ENCODE measurements at regions not wholly inside any gene's neighbourhood (a gene's known extent, or its start where the extent isn't known, plus 50 kb on each side); places are given as distances from the start of the nearest gene placed in this dataset.
"Not testable (repeated sequence)": the region's sequence is repeated elsewhere in the genome, so short reads cannot be mapped to it uniquely, and the experiment has no call there.

DNA sequence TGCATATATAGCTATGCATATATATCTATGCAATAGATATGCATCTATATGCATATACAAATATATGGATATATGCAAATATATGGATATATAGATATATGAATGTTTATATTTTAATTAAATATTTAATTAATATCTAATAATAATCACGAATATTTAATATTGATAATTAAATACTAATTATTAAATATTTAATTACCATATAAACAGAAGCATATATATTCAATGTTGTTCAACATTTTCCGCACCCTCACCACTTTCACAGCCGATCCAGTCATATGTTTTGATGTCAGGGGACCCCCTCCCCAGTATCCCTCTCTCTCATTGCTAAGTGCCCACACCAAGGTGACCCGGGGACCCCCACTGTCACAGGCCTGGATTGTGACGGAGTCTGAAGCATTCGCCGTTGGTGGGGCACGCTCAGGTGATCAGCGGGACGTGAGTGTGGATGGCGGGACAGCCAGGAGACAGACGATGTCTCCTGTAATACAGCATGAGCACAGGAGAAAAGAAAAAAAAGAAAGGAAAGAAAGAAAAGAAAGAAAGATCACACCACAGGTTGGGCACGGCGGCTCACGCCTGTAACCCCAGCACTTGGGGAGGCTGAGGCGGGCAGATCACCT, 199.7 kb downstream of the CRLF2 start:
- no peak for DNase-seq

DNA sequence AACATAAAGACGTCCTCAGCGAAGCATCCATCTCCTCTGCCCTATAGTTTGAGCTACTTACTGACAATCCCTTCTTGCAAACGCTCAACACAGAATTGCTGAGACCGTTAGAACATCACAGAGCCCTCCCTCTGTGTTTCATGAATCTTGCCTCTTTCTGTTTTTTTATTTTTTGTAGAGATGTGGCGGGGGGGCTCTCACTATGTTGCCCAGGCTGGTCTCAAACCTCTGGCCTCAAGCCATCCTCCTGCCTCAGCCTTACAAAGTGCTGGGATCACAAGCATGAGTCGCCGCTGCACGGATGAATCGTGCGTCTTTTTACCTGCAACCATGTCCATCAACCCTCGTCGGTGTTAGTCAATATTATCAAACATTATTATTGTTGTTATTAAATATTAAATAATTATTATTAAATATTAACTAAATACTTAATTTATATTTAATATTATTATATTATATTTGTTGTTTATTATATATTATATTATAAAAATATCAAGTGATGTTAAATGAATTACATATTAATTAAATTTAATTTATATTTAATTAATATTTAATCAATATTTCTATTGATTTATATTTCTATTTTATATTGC, 200.7 kb downstream of the CRLF2 start:
- no peak for DNase-seq

DNA sequence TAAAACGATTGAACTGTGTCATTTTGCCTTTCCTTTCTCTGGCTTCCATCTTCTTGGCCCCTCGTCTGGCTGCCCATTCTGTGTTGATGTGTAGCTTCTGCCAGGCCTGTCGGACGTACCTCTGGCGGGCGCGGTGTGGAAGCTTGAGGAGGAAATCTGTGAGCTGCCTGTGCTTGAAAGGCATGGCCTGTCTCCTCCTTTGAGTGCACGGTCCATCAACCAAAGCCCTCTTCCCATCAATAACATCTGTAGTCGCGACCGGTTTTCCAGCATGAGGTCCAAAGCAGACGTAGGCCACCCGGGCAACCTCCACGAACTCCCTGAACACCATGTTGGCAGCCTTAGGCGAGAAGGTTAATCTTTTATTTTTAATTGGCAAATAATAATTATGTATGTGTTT, 202.7 kb downstream of the CRLF2 start:
- DNase-seq = no peak

DNA sequence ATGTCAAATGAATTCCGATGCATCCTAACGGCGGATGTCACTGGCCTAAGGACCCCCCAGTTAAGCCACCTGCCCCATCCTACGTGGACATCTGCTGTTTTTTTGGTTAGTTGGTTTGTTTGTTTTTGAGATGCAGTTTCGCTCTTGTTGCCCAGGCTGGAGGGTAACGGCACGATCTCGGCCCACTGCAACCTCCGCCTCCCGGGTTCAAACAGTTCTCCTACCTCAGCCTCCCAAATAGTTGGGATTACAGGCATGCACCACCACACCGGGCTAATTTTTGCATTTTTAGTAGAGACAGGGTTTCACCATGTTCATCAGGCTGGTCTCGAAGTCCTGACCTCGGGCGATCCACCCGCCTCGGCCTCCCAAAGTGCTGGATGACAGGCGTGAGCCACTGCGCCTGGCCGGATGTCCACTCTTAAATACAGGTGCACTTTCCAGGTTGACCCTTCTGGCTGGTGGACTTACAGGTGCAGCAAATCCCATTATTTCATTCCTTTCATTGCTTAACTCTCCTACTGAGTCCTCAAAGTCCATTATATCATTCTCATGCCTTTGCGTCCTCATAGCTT, 206.2 kb downstream of the CRLF2 start:
- DNase-seq = no peak

DNA sequence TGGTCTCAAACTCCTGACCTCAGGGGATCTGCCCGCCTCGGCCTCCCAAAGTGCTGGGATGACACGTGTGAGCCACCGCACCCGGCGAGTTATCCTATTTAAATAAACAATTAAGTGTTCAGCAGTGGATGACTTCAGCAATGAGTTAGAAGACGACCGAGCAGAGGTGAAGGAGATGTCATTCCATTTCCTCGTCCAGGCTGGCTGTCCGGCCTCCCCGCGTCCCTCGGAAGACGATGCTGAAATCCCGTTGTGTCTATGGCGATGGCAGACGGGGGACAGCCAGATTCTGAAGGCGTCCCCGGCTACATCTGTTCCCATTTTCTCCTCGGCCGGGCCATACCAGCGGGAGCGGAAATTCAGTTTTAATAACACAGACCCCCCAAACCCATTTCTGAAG, 209.8 kb downstream of the CRLF2 start:
- DNase-seq = no peak

GRCh38 chrX:997631-998137, 214.8 kb downstream of the CRLF2 start:
- DNase-seq = no peak

GRCh38 chrX:994780-995179, 217.7 kb downstream of the CRLF2 start:
- no peak for DNase-seq

DNA sequence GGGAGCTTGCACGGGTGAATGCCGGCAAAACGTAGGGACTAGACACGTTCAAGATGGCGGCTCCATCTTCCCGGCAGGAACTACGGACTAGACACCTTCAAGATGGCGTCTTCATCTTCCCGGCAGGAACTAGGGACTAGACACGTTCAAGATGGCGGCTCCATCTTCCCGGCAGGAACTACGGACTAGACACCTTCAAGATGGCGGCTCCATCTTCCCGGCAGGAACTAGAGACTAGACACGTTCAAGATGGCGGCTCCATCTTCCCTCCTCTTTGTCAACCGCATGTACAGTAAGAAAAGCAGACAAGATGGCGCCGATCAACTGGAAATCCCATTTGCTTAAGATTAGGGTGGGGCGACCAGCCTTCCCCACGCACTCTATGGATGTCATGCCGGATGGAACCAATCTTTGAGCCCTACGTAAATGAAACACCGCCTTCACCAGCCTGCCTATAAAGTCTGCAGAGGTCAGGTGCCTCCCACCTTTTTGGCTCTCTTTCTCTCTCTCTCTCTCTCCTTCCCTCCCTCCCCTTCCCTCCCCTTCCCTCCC, 222.4 kb downstream of the CRLF2 start:
- peak; percentile 71 for DNase-seq

- not testable (repeated sequence) for DNase-seq
Measured at GRCh38 chrX:988530-988929, 223.9 kb downstream of the CRLF2 start.

- no peak for DNase-seq
Measured at GRCh38 chrX:981791-982626, 230.4 kb downstream of the CRLF2 start.

DNA sequence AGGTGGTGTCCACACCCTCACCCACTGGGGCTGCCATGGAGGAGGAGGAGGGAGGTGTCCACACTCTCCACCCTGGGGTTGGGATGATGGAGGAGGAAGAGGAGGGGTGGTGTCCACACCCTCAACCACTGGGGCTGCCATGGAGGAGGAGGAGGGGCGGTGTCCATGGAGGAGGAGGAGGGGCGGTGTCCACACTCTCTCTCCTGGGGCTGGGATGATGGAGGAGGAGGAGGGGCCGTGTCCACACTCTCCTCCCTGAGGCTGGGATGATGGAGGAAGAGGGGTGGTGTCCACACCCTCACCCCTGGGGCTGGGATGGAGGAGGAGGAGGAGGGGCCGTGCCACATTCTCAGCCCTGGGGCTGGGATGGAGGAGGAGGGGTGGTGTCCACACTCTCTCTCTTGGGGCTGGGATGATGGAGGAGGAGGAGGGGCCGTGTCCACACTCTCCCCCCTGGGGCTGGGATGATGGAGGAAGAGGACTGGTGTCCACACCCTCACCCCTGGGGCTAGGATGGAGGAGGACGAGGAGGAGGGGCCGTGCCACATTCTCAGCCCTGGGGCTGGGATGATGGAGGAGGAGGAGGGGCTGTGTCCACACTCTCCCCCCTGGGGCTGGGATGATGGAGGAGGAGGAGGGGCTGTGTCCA, 231.7 kb downstream of the CRLF2 start:
- DNase-seq = no peak

DNA sequence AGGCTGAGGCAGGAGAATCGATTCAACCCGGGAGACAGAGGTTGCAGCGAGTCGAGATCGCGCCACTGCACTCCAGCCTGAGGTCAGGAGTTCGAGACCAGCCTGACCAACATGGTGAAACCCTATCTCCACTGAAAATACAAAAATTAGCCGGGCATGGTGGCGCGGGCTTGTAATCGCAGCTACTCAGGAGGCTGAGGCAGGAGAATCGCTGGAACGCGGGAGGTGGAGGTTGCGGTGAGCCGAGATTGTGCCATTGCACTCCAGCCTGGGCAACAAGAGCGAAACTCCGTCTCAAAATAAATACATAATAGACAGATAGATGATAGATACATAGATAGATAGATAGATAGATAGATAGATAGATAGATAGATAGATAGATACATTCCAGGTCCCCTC, 233.3 kb downstream of the CRLF2 start:
- DNase-seq = not testable (repeated sequence)

GRCh38 chrX:973010-973632, 239.3 kb downstream of the CRLF2 start:
- no peak for DNase-seq

DNA sequence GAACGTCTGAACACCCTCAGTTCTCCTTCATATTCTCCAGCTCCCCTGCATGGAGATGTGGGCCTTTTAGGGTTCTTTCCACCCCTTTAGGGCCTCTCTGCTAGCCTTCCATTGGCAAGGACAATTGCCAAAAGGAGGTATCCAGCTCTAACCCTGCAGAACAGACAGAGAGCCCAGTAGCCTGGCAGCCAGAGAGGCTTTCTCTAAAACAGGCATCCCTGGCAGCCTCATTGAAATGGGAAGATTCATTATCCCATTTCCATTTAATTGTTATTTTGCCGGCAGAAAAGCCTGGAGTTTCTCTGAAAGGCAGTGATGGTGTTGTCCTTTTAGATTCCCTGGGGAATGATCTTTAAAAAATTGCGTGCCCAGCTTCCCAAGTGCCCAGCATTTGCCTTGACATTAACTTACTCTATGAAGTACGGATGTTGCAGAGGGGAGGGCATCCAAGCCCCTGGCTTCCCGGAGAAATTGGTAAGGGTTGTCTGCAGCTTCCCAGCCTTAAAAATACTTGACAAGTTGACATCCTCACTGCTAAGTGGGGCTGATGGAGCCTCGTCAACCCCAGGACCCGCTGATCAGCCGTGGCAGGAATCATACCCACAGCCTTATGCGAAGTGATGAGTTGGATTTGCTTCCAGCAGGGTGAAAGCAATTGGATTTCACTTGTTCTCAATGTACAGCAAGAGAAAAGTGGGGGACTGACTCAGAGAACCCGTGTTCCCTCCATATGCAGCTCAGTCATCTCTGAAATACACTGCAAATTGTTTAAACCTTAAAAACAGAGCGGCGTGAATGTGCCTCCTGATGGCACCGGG, 244.1 kb downstream of the CRLF2 start:
- DNase-seq = no peak

- DNase-seq = no peak
Measured at GRCh38 chrX:966396-967070, 245.9 kb downstream of the CRLF2 start.

DNA sequence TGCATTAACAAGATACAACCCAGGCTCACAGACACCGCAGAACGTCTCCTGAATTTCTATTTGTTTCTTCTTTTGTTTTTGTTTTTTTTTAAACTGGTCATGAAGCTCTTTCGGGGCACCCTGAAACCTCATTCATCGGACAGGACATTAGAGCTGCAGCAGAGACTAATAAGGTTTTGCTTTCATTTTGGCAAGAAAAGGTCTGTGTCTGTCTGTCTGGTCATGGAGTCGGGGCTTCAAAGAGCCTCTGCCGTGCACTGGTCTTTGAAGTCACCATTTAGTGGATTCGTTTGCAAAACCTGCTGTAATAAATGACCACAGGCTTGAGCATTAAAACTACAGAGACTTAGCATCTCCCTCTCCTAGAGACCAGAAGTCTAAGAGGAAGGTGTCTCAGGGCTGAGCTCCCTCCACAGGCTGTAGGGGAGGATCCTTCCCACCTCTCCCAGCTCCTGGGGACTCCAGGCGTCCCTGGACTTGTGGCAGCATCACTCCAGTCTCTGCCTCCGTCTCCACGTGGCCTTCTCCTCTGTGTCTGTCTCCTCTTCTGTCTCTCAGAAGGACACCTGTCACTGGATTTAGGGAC, 247.5 kb downstream of the CRLF2 start:
- no peak for DNase-seq

DNA sequence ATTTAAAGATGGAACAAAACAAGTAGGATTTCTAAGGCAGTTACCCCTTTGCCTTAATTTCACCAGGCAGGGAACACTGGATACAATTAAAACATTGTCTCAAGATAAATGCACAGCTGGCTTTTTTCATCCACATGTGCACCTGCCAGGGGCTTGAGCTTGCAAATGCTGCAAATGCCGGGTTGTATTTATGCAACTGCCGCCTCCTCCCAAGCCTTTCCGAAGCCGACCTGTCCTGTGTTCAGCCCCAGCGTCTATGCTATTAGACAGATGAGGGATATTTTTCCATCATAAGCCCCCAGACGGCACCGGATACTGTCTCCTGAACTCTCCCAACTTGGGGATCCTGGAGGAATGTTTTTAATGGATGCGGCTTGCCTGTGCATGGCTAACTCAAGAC, 251.6 kb downstream of the CRLF2 start:
- DNase-seq = no peak

GRCh38 chrX:959595-959994, 252.9 kb downstream of the CRLF2 start:
- no peak for DNase-seq

GRCh38 chrX:955168-955781, 257.2 kb downstream of the CRLF2 start:
- DNase-seq = not testable (repeated sequence)

All from occipital lobe (tissue), 1 donor.